GM18505 (cell line): ENCODE measurements at regions not wholly inside any gene's neighbourhood (a gene's known extent, or its start where the extent isn't known, plus 50 kb on each side); places are given as distances from the start of the nearest gene placed in this dataset.
A peak's percentile ranks its signal among the peaks of the same experiment; 100 is the strongest.

Source experiments
- ATAC-seq: cut with Tn5 transposase; IDR thresholded peaks from one replicate; pipeline ENCODE4 v1.9.1; 2021; ENCODE audit not compliant: unreplicated experiment
- POLR2A ChIP-seq: IDR thresholded peaks from 4 replicates; pipeline ENCODE4 v1.6.1; 2011; ENCODE audit warnings: borderline replicate concordance; ENCODE audit not compliant: insufficient read depth, insufficient read length; ENCODE audit errors: extremely low read depth

- TF ChIP-seq POLR2A: no peak
- ATAC-seq: no peak
Measured at GRCh38 chr12:88958946-88959345, 378.7 kb upstream of the KITLG start.

- no peak for TF ChIP-seq POLR2A
- no peak for ATAC-seq
Measured at GRCh38 chr12:88958153-88958552, 377.9 kb upstream of the KITLG start.

GRCh38 chr12:88957358-88957757 lies 377.1 kb upstream of the KITLG start:
- ATAC-seq: no peak
- no peak for TF ChIP-seq POLR2A

- ATAC-seq: no peak
- TF ChIP-seq POLR2A: no peak
Measured at GRCh38 chr12:88955531-88955930, 375.3 kb upstream of the KITLG start.

GRCh38 chr12:88953029-88953586 lies 372.8 kb upstream of the KITLG start:
- no peak for ATAC-seq

GRCh38 chr12:88952562-88952942 lies 372.3 kb upstream of the KITLG start:
- ATAC-seq: no peak
- TF ChIP-seq POLR2A: no peak

More at GRCh38 chr12:88953029-88953586, 372.8 kb upstream of the KITLG start:
- no peak for TF ChIP-seq POLR2A

GRCh38 chr12:88951860-88952561 lies 371.7 kb upstream of the KITLG start:
- no peak for TF ChIP-seq POLR2A
- no peak for ATAC-seq

- no peak for ATAC-seq
- no peak for TF ChIP-seq POLR2A
Measured at GRCh38 chr12:88951177-88951576, 370.9 kb upstream of the KITLG start.

GRCh38 chr12:88947486-88948043 lies 367.3 kb upstream of the KITLG start:
- ATAC-seq: no peak

GRCh38 chr12:88946372-88946997 lies 366.2 kb upstream of the KITLG start:
- ATAC-seq: peak; percentile 60
- TF ChIP-seq POLR2A: no peak

More at GRCh38 chr12:88947486-88948043, 367.3 kb upstream of the KITLG start:
- TF ChIP-seq POLR2A: no peak

GRCh38 chr12:88945051-88945732 lies 364.9 kb upstream of the KITLG start:
- no peak for TF ChIP-seq POLR2A
- ATAC-seq: no peak

- ATAC-seq: no peak
- no peak for TF ChIP-seq POLR2A
Measured at GRCh38 chr12:88944397-88944796, 364.1 kb upstream of the KITLG start.

GRCh38 chr12:88940854-88941253 lies 360.6 kb upstream of the KITLG start:
- no peak for ATAC-seq
- TF ChIP-seq POLR2A: no peak
